Ovary (tissue), 3 donors: ENCODE measurements at regions not wholly inside any gene's neighbourhood (a gene's known extent, or its start where the extent isn't known, plus 50 kb on each side); places are given as distances from the start of the nearest gene placed in this dataset.

Experiments
- CTCF ChIP-seq, 3 donors: fragments of 450-650 bp in 2 of 3; fragments of 200-600 bp in 1 of 3; IDR thresholded peaks; one replicate each; pipeline versions ENCODE4 v1.5.1 to v1.8.0; 2016 to 2022; ENCODE audit warnings: antibody characterized with exemption in 3 of 3, mild to moderate bottlenecking in 1 of 3
- POLR2A ChIP-seq: fragments of 450-650 bp; IDR thresholded peaks from one replicate; pipeline ENCODE4 v1.6.1; 2017; ENCODE audit warnings: antibody characterized with exemption, mild to moderate bottlenecking, moderate library complexity
- donor health status: DM: no; HTN: no; CAD: no.

- TF ChIP-seq CTCF (IDR thresholded peaks at IDR 0.05), result no peak
- TF ChIP-seq POLR2A, result no peak
Measured at GRCh38 chr2:217671075-217671474, 331.7 kb downstream of the TNS1 start.
